ENCODE measurements at regions not wholly inside any gene's neighbourhood (a gene's known extent, or its start where the extent isn't known, plus 50 kb on each side); places are given as distances from the start of the nearest gene placed in this dataset.

DNA sequence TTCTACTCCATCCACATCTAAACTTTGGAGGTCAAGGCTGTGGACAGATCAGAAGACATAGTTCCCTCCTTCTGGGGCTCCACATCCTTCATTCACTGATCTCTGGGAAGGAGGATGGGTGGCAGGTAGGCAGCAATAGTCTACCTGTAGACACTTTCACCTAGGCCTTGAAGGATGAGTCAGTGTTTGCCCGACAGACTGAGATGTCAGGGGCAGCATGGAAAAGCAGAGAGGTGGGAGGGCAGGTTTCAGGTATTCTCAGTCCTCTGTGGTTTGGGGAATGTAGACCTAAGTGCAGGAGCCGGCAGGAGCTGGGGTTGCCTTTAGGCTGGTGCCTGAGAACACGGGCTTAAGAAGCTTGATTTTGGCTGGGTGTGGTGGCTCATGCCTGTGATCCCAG lies 171.9 kb upstream of the ZNF267 start:
- Histone ChIP-seq H3K4me2 (peak overlapping the region; percentile 98), H3K9me2 (ENCODE audit: insufficient read depth) (no peaks in the 10 kb centered on the region), H3K4me1 (ENCODE audit: insufficient read depth) (peaks cover 3% of the 10 kb centered on the region; the same call in 1 of the 2 replicates), H3K4me3 (peak overlapping the region; percentile 86), H3K36me3 (ENCODE audit: insufficient read depth) (no peaks in the 10 kb centered on the region; the same call in 1 of the 2 replicates), H3F3A (replicated peaks; ENCODE audit: low read depth) (no peaks in the 10 kb centered on the region), H4K20me1 (replicated peaks; ENCODE audit: insufficient read depth) (0 out of 2 replicates have a peak, but pooled peaks cover 3% of the 10 kb centered on the region), H2AFZ (no peak overlapping the region), H3K27ac (ENCODE audit: low read depth) (no peak overlapping the region), H3K27me3 (ENCODE audit: insufficient read depth) (no peaks in the 10 kb centered on the region), H3K79me2 (replicated peaks; ENCODE audit: insufficient read depth) (peaks cover 16% of the 10 kb centered on the region)
- ATAC-seq (no peak), DNase-seq (ENCODE audit: low spot score) (no peak)
- Mint-ChIP-seq H3K4me1 (peaks cover 7% of the 10 kb centered on the region; the same call in 2 of the 3 replicates), H3K36me3 (ENCODE audit: low read depth) (peaks cover 38% of the 10 kb centered on the region), H3K4me3 (peak overlapping the region; percentile 88), H3K9me3 (no peaks in the 10 kb centered on the region; the same call in 1 of the 3 replicates), H3K27me3 (ENCODE audit: insufficient read depth, low read depth, poor library complexity) (peaks cover 4% of the 10 kb centered on the region), H3K27ac (no peak overlapping the region)
- TF ChIP-seq STAT1 (IDR thresholded peaks at IDR 0.05; ENCODE audit: unreplicated experiment) (no peak), EZH2phosphoT487 (IDR thresholded peaks at IDR 0.05; ENCODE audit: unreplicated experiment) (no peak), JUNB (IDR thresholded peaks at IDR 0.05; ENCODE audit: unreplicated experiment) (no peak), NANOG (IDR thresholded peaks at IDR 0.05; ENCODE audit: borderline replicate concordance) (no peak), ZNF114 (CRISPR knock-in tag; IDR thresholded peaks at IDR 0.05) (no peak), POLR2AphosphoS5 (IDR thresholded peaks at IDR 0.05; ENCODE audit: low read depth) (no peak), ZNF331 (CRISPR knock-in tag; IDR thresholded peaks at IDR 0.05; ENCODE audit: low read depth) (no peak), EZH2 (IDR thresholded peaks at IDR 0.05; ENCODE audit: low read depth, unreplicated experiment) (no peak), CREB1 (CRISPR knock-in tag; IDR thresholded peaks at IDR 0.05; ENCODE audit: low read depth) (no peak)
- TF ChIP-seq, protein P1, sequence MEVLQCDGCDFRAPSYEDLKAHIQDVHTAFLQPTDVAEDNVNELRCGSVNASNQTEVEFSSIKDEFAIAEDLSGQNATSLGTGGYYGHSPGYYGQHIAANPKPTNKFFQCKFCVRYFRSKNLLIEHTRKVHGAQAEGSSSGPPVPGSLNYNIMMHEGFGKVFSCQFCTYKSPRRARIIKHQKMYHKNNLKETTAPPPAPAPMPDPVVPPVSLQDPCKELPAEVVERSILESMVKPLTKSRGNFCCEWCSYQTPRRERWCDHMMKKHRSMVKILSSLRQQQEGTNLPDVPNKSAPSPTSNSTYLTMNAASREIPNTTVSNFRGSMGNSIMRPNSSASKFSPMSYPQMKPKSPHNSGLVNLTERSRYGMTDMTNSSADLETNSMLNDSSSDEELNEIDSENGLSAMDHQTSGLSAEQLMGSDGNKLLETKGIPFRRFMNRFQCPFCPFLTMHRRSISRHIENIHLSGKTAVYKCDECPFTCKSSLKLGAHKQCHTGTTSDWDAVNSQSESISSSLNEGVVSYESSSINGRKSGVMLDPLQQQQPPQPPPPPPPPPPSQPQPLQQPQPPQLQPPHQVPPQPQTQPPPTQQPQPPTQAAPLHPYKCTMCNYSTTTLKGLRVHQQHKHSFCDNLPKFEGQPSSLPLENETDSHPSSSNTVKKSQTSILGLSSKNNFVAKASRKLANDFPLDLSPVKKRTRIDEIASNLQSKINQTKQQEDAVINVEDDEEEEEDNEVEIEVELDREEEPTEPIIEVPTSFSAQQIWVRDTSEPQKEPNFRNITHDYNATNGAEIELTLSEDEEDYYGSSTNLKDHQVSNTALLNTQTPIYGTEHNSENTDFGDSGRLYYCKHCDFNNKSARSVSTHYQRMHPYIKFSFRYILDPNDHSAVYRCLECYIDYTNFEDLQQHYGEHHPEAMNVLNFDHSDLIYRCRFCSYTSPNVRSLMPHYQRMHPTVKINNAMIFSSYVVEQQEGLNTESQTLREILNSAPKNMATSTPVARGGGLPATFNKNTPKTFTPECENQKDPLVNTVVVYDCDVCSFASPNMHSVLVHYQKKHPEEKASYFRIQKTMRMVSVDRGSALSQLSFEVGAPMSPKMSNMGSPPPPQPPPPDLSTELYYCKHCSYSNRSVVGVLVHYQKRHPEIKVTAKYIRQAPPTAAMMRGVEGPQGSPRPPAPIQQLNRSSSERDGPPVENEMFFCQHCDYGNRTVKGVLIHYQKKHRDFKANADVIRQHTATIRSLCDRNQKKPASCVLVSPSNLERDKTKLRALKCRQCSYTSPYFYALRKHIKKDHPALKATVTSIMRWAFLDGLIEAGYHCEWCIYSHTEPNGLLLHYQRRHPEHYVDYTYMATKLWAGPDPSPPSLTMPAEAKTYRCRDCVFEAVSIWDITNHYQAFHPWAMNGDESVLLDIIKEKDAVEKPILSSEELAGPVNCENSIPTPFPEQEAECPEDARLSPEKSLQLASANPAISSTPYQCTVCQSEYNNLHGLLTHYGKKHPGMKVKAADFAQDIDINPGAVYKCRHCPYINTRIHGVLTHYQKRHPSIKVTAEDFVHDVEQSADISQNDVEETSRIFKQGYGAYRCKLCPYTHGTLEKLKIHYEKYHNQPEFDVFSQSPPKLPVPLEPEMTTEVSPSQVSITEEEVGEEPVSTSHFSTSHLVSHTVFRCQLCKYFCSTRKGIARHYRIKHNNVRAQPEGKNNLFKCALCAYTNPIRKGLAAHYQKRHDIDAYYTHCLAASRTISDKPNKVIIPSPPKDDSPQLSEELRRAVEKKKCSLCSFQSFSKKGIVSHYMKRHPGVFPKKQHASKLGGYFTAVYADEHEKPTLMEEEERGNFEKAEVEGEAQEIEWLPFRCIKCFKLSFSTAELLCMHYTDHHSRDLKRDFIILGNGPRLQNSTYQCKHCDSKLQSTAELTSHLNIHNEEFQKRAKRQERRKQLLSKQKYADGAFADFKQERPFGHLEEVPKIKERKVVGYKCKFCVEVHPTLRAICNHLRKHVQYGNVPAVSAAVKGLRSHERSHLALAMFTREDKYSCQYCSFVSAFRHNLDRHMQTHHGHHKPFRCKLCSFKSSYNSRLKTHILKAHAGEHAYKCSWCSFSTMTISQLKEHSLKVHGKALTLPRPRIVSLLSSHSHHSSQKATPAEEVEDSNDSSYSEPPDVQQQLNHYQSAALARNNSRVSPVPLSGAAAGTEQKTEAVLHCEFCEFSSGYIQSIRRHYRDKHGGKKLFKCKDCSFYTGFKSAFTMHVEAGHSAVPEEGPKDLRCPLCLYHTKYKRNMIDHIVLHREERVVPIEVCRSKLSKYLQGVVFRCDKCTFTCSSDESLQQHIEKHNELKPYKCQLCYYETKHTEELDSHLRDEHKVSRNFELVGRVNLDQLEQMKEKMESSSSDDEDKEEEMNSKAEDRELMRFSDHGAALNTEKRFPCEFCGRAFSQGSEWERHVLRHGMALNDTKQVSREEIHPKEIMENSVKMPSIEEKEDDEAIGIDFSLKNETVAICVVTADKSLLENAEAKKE (CRISPR knock-in tag; IDR thresholded peaks at IDR 0.05), result no peak
- TF ChIP-seq, protein P2, sequence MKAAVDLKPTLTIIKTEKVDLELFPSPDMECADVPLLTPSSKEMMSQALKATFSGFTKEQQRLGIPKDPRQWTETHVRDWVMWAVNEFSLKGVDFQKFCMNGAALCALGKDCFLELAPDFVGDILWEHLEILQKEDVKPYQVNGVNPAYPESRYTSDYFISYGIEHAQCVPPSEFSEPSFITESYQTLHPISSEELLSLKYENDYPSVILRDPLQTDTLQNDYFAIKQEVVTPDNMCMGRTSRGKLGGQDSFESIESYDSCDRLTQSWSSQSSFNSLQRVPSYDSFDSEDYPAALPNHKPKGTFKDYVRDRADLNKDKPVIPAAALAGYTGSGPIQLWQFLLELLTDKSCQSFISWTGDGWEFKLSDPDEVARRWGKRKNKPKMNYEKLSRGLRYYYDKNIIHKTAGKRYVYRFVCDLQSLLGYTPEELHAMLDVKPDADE (IDR thresholded peaks at IDR 0.05), result no peak
- TF ChIP-seq, protein P3, sequence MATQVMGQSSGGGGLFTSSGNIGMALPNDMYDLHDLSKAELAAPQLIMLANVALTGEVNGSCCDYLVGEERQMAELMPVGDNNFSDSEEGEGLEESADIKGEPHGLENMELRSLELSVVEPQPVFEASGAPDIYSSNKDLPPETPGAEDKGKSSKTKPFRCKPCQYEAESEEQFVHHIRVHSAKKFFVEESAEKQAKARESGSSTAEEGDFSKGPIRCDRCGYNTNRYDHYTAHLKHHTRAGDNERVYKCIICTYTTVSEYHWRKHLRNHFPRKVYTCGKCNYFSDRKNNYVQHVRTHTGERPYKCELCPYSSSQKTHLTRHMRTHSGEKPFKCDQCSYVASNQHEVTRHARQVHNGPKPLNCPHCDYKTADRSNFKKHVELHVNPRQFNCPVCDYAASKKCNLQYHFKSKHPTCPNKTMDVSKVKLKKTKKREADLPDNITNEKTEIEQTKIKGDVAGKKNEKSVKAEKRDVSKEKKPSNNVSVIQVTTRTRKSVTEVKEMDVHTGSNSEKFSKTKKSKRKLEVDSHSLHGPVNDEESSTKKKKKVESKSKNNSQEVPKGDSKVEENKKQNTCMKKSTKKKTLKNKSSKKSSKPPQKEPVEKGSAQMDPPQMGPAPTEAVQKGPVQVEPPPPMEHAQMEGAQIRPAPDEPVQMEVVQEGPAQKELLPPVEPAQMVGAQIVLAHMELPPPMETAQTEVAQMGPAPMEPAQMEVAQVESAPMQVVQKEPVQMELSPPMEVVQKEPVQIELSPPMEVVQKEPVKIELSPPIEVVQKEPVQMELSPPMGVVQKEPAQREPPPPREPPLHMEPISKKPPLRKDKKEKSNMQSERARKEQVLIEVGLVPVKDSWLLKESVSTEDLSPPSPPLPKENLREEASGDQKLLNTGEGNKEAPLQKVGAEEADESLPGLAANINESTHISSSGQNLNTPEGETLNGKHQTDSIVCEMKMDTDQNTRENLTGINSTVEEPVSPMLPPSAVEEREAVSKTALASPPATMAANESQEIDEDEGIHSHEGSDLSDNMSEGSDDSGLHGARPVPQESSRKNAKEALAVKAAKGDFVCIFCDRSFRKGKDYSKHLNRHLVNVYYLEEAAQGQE (IDR thresholded peaks at IDR 0.05; ENCODE audit: unreplicated experiment), result no peak
- TF ChIP-seq, protein P4, sequence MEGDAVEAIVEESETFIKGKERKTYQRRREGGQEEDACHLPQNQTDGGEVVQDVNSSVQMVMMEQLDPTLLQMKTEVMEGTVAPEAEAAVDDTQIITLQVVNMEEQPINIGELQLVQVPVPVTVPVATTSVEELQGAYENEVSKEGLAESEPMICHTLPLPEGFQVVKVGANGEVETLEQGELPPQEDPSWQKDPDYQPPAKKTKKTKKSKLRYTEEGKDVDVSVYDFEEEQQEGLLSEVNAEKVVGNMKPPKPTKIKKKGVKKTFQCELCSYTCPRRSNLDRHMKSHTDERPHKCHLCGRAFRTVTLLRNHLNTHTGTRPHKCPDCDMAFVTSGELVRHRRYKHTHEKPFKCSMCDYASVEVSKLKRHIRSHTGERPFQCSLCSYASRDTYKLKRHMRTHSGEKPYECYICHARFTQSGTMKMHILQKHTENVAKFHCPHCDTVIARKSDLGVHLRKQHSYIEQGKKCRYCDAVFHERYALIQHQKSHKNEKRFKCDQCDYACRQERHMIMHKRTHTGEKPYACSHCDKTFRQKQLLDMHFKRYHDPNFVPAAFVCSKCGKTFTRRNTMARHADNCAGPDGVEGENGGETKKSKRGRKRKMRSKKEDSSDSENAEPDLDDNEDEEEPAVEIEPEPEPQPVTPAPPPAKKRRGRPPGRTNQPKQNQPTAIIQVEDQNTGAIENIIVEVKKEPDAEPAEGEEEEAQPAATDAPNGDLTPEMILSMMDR (conservative IDR thresholded peaks at IDR 0.05; ENCODE audit: low read depth in 2 of 2), result no peak
